Thymus (tissue), 11 donors: ENCODE measurements at regions not wholly inside any gene's neighbourhood (a gene's known extent, or its start where the extent isn't known, plus 50 kb on each side); places are given as distances from the start of the nearest gene placed in this dataset.

Source experiments
- DNase-seq, 9 donors: peaks; one replicate each; pipeline ENCODE4 v3.0.0-alpha.2; 2013; ENCODE audit warnings: low spot score in 9 of 9, low read depth in 6 of 9, missing footprints in 1 of 9
- H3K27ac ChIP-seq, 2 donors: one replicate each; pipeline ENCODE4 v1.5.1; 2013; ENCODE audit warnings: control low read depth in 1 of 2, low read depth in 1 of 2, low read length in 1 of 2, mild to moderate bottlenecking in 1 of 2, moderate library complexity in 1 of 2
- H3K27me3 ChIP-seq, 2 donors: one replicate each; pipeline ENCODE4 v1.5.1; 2013; ENCODE audit warnings: low read length in 1 of 2; ENCODE audit not compliant: control insufficient read depth in 2 of 2, insufficient read depth in 1 of 2
- H3K36me3 ChIP-seq, 2 donors: one replicate each; pipeline ENCODE4 v1.5.1; 2013; ENCODE audit warnings: low read length in 1 of 2, mild to moderate bottlenecking in 1 of 2, moderate library complexity in 1 of 2; ENCODE audit not compliant: control insufficient read depth in 2 of 2, insufficient read depth in 2 of 2
- H3K4me1 ChIP-seq, 2 donors: one replicate each; pipeline ENCODE4 v1.5.1; 2013; ENCODE audit warnings: low read length in 2 of 2; ENCODE audit not compliant: control insufficient read depth in 2 of 2, insufficient read depth in 2 of 2
- H3K4me3 ChIP-seq, 2 donors: one replicate each; pipeline ENCODE4 v1.5.1; 2013; ENCODE audit warnings: low read length in 2 of 2, control low read depth in 1 of 2, mild to moderate bottlenecking in 1 of 2
- H3K9me3 ChIP-seq, 2 donors: one replicate each; pipeline ENCODE4 v1.5.1; 2013; ENCODE audit warnings: low read length in 1 of 2, mild to moderate bottlenecking in 1 of 2; ENCODE audit not compliant: control insufficient read depth in 2 of 2, insufficient read depth in 1 of 2
- WGBS: extraction: QIAGEN DNeasy Blood & Tissue Kit; methylation state at CpG from one replicate; pipeline ENCODE4 v1.1.7; 2013; 5-methylcytosine and 5-hydroxymethylcytosine counted together
- donor health status: healthy.

GRCh38 chr9:26171691-26172090 is 493.4 kb upstream of the TUSC1 start:
- no peaks in the 10 kb centered on the region for H3K9me3 ChIP-seq
- no peak overlapping the region for H3K4me3 ChIP-seq
- no peak for DNase-seq
- H3K36me3 ChIP-seq, result no peaks in the 10 kb centered on the region
- no peaks in the 10 kb centered on the region for H3K27me3 ChIP-seq
- H3K4me1 ChIP-seq, result no peaks in the 10 kb centered on the region
- WGBS, result 39% methylated on average over 2 of the region's 2 CpGs
- H3K27ac ChIP-seq, result no peak overlapping the region

DNA sequence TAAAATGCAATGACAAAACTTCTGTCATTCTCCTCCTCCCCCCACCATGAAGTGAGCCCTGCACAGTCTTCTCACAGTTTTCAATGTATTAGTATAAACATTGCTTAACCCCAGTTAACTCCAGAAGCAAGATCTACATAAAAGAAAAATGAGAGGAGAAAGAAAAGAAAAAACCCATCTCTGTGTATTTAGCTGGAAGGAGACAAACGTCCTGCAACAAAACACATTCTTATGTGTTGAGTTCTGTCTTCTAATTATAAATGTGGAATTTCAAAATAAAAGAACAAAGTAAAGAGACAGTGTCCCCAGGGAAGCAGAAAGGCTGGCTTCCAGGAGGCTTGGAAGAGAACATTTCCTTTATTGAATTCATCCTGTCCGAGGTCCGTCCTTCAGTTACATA is 491.9 kb upstream of the TUSC1 start:
- no peak overlapping the region for H3K4me3 ChIP-seq
- WGBS, result 69% methylated on average over 3 of the region's 3 CpGs

DNA sequence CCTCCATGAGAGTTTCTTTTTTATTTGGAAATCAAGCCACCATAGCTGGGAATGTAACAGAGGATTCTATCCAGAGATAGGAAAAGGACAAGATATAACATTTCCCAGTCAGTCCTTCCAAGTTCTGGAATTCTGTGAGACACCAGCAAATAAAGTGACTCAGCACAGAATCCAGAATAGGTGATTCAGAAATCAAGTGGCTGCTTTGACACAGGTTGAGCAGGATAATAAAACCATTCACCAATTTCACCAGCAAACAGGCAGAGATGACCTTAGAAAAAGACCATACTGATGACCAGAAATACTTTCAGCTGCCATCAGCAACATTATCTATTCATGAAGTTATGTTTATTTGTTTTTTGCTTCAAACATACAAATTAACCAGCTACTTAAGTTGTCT is 491.5 kb upstream of the TUSC1 start:
- no peaks in the 10 kb centered on the region for H3K4me1 ChIP-seq
- H3K27me3 ChIP-seq, result no peaks in the 10 kb centered on the region
- no peak overlapping the region for H3K27ac ChIP-seq
- H3K4me3 ChIP-seq, result no peak overlapping the region
- no peaks in the 10 kb centered on the region for H3K36me3 ChIP-seq
- H3K9me3 ChIP-seq, result no peaks in the 10 kb centered on the region
- DNase-seq, result no peak

More for the DNA sequence above, 491.9 kb upstream of the TUSC1 start:
- Histone ChIP-seq H3K4me1 (no peaks in the 10 kb centered on the region), H3K27ac (no peak overlapping the region), H3K36me3 (no peaks in the 10 kb centered on the region), H3K9me3 (no peaks in the 10 kb centered on the region), H3K27me3 (no peaks in the 10 kb centered on the region)
- DNase-seq, result no peak

- H3K27me3 ChIP-seq, result no peaks in the 10 kb centered on the region
- H3K27ac ChIP-seq, result no peak overlapping the region
- H3K4me3 ChIP-seq, result no peak overlapping the region
- H3K36me3 ChIP-seq, result no peaks in the 10 kb centered on the region
- H3K4me1 ChIP-seq, result no peaks in the 10 kb centered on the region
- no peaks in the 10 kb centered on the region for H3K9me3 ChIP-seq
- no peak for DNase-seq
Measured at GRCh38 chr9:26166537-26166936, 488.3 kb upstream of the TUSC1 start.

- Histone ChIP-seq H3K27ac (no peak overlapping the region), H3K4me1 (no peaks in the 10 kb centered on the region), H3K9me3 (no peaks in the 10 kb centered on the region), H3K36me3 (no peaks in the 10 kb centered on the region), H3K27me3 (no peaks in the 10 kb centered on the region), H3K4me3 (no peak overlapping the region)
- no peak for DNase-seq
- 98% methylated on average over 3 of the region's 3 CpGs for WGBS
Measured at GRCh38 chr9:26165426-26165825, 487.2 kb upstream of the TUSC1 start.

- DNase-seq, result no peak
- Histone ChIP-seq H3K36me3 (no peaks in the 10 kb centered on the region), H3K27me3 (no peaks in the 10 kb centered on the region), H3K27ac (no peak overlapping the region), H3K9me3 (no peaks in the 10 kb centered on the region), H3K4me3 (no peak overlapping the region), H3K4me1 (no peaks in the 10 kb centered on the region)
Measured at GRCh38 chr9:26163931-26164330, 485.7 kb upstream of the TUSC1 start.

- H3K4me1 ChIP-seq, result no peaks in the 10 kb centered on the region
- no peaks in the 10 kb centered on the region for H3K27me3 ChIP-seq
- H3K9me3 ChIP-seq, result no peaks in the 10 kb centered on the region
- 87% methylated on average over 2 of the region's 2 CpGs for WGBS
- DNase-seq, result no peak
- no peak overlapping the region for H3K27ac ChIP-seq
- H3K36me3 ChIP-seq, result no peaks in the 10 kb centered on the region
- no peak overlapping the region for H3K4me3 ChIP-seq
Measured at GRCh38 chr9:26159575-26160392, 481.5 kb upstream of the TUSC1 start.

- no peak for DNase-seq
- 80% methylated on average over 4 of the region's 4 CpGs for WGBS
- H3K4me3 ChIP-seq, result no peak overlapping the region
- H3K27me3 ChIP-seq, result no peaks in the 10 kb centered on the region
- no peaks in the 10 kb centered on the region for H3K9me3 ChIP-seq
- no peaks in the 10 kb centered on the region for H3K36me3 ChIP-seq
- H3K27ac ChIP-seq, result no peak overlapping the region
- no peaks in the 10 kb centered on the region for H3K4me1 ChIP-seq
Measured at GRCh38 chr9:26158631-26159150, 480.4 kb upstream of the TUSC1 start.

DNA sequence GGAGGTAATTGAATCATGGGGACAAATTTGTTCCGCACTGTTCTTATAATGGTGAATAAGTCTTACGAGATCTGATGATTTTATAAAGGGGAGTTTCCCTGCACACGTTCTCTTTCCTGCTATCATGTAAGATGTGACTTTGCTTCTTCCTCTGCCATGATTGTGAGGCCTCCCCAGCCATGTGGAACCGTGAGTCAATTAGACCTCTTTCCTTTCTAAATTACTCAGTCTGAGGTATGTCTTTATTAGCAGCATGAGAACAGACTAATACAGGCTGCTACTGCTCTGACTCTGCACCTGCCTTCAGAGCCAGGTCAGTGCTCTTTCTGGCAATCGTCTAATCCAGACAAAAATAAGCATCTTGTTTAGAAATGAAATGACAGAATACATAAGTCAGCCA is 479.2 kb upstream of the TUSC1 start:
- no peaks in the 10 kb centered on the region for H3K9me3 ChIP-seq
- H3K27me3 ChIP-seq, result no peaks in the 10 kb centered on the region
- no peak for DNase-seq
- H3K4me1 ChIP-seq, result no peaks in the 10 kb centered on the region
- no peak overlapping the region for H3K27ac ChIP-seq
- 88% methylated on average over 5 of the region's 5 CpGs for WGBS
- no peaks in the 10 kb centered on the region for H3K36me3 ChIP-seq
- no peak overlapping the region for H3K4me3 ChIP-seq
